ENCODE measurements at regions not wholly inside any gene's neighbourhood (a gene's known extent, or its start where the extent isn't known, plus 50 kb on each side); places are given as distances from the start of the nearest gene placed in this dataset.

DNA sequence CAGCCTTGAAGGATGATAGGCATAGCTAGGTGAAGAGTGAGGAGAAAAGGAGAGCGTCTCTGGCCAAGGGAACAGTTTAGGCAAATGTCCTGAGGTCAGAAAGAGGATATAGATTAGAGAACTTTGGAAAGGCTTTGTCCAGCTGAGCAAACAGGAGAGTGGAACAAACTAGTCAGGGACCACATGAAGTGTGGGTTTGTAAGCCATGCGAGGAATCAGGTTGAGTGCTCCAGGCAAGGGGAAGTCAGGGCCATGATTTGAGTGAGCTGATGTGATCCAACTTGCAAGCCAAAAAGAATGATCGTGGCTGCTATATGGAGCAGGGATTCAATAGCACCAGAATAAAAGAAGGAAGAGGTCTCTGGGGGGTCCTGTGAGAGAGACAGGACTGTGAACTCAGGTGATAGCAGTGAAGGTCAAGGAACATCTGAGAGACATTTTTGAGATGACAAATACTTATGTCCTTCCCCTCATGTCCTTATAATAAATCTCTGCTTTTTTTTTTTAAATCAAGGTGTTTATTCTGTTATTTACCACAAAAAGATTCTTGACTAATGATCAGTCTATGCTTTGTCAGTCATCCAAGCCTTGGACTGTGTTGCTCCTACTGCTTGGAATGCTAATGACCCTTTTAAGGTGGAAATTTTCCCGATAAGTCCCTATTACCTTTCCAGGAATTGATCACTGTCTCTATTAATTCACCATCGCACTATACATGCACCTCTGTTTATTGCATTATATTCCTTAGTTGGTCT is 472.6 kb downstream of the TXNL1 start:
- TF ChIP-seq CTCF (IDR thresholded peaks at IDR 0.05) = no peak
- TF ChIP-seq TCF7L2 (IDR thresholded peaks at IDR 0.05; ENCODE audit: low read depth, low read length) = no peak
- no peak for TF ChIP-seq POLR2AphosphoS5 (IDR thresholded peaks at IDR 0.05; ENCODE audit: low read depth, low read length)

Measured in Panc1 (cell line).